ENCODE measurements at regions not wholly inside any gene's neighbourhood (a gene's known extent, or its start where the extent isn't known, plus 50 kb on each side); places are given as distances from the start of the nearest gene placed in this dataset.
"Not testable (repeated sequence)": the region's sequence is repeated elsewhere in the genome, so short reads cannot be mapped to it uniquely, and the experiment has no call there.

GRCh38 chr10:52956461-52956860 lies 183.9 kb upstream of the MBL2 start:
- no peak for DNase-seq

GRCh38 chr10:52955337-52955736 lies 182.8 kb upstream of the MBL2 start:
- no peak for DNase-seq

- DNase-seq, result no peak
Observed at GRCh38 chr10:52954407-52954806, 181.8 kb upstream of the MBL2 start.

- DNase-seq, result no peak
Observed at GRCh38 chr10:52952391-52953055, 179.9 kb upstream of the MBL2 start.

GRCh38 chr10:52951824-52952223 lies 179.2 kb upstream of the MBL2 start:
- peak in 8 of 51 donors; percentile 2 to 32 (median 16) for DNase-seq

- no peak for DNase-seq
Observed at GRCh38 chr10:52950578-52950977, 178.0 kb upstream of the MBL2 start.

- no peak for DNase-seq
Observed at GRCh38 chr10:52949899-52950298, 177.3 kb upstream of the MBL2 start.

GRCh38 chr10:52946486-52946885 lies 173.9 kb upstream of the MBL2 start:
- DNase-seq, result no peak

GRCh38 chr10:52945521-52945920 lies 172.9 kb upstream of the MBL2 start:
- not testable (repeated sequence) for DNase-seq

- DNase-seq, result no peak
Observed at GRCh38 chr10:52940921-52941320, 168.3 kb upstream of the MBL2 start.

GRCh38 chr10:52939894-52940293 lies 167.3 kb upstream of the MBL2 start:
- no peak for DNase-seq

- DNase-seq, result no peak
Observed at GRCh38 chr10:52933748-52934147, 161.2 kb upstream of the MBL2 start.

GRCh38 chr10:52927678-52928077 lies 155.1 kb upstream of the MBL2 start:
- DNase-seq, result no peak

GRCh38 chr10:52923520-52923919 lies 150.9 kb upstream of the MBL2 start:
- DNase-seq, result no peak

- no peak for DNase-seq
Observed at GRCh38 chr10:52918714-52919305, 146.2 kb upstream of the MBL2 start.

GRCh38 chr10:52915391-52915790 lies 142.8 kb upstream of the MBL2 start:
- no peak for DNase-seq

GRCh38 chr10:52911163-52911562 lies 138.6 kb upstream of the MBL2 start:
- no peak for DNase-seq

GRCh38 chr10:52908478-52908877 lies 135.9 kb upstream of the MBL2 start:
- no peak for DNase-seq

GRCh38 chr10:52906046-52906445 lies 133.5 kb upstream of the MBL2 start:
- no peak for DNase-seq

- no peak for DNase-seq
Observed at GRCh38 chr10:52903397-52903938, 130.9 kb upstream of the MBL2 start.

GRCh38 chr10:52900593-52900992 lies 128.0 kb upstream of the MBL2 start:
- DNase-seq, result no peak

GRCh38 chr10:52897162-52897561 lies 124.6 kb upstream of the MBL2 start:
- DNase-seq, result no peak

- no peak for DNase-seq
Observed at GRCh38 chr10:52895059-52895458, 122.5 kb upstream of the MBL2 start.
